ENCODE measurements at regions not wholly inside any gene's neighbourhood (a gene's known extent, or its start where the extent isn't known, plus 50 kb on each side); places are given as distances from the start of the nearest gene placed in this dataset.

GRCh38 chr12:58378028-58378427 is 436.7 kb downstream of the ATP23 start:
- TF ChIP-seq POLR2A (IDR thresholded peaks at IDR 0.05), result no peak
- TF ChIP-seq CTCF (IDR thresholded peaks at IDR 0.05), result no peak

All from esophagus squamous epithelium (tissue), 4 donors.